Activated CD4-positive, alpha-beta memory T cell treated with anti-CD3 and anti-CD28 coated beads for 36 hours (primary cell): ENCODE measurements at regions not wholly inside any gene's neighbourhood (a gene's known extent, or its start where the extent isn't known, plus 50 kb on each side); places are given as distances from the start of the nearest gene placed in this dataset.
"Not testable (repeated sequence)": the region's sequence is repeated elsewhere in the genome, so short reads cannot be mapped to it uniquely, and the experiment has no call there.

ENCODE experiments used
- CTCF ChIA-PET: fragments of 350-600 bp; sonication (Branson Sonifier 250); formaldehyde crosslinking; loops from one replicate; lab custom pipeline; 2021; ENCODE audit warnings: antibody characterized with exemption, inconsistent platforms; lab: Charles Lee
- POLR2A ChIA-PET: fragments of 350-600 bp; sonication (Branson Sonifier 250); formaldehyde crosslinking; loops from one replicate; lab custom pipeline; 2021; ENCODE audit warnings: antibody characterized with exemption; lab: Charles Lee
- DNase-seq: peaks from one replicate; pipeline ENCODE4 v3.0.0-alpha.2; 2020
- H3K27ac Mint-ChIP-seq: one replicate; pipeline ENCODE4 v1.8.0; 2021; ENCODE audit warnings: mixed read lengths
- H3K27me3 Mint-ChIP-seq: one replicate; pipeline ENCODE4 v1.8.0; 2021; ENCODE audit warnings: mixed read lengths
- H3K36me3 Mint-ChIP-seq: one replicate; pipeline ENCODE4 v1.8.0; 2021; ENCODE audit warnings: mixed read lengths
- H3K4me1 Mint-ChIP-seq: one replicate; pipeline ENCODE4 v1.8.0; 2021; ENCODE audit warnings: low read depth, mixed read lengths
- H3K4me3 Mint-ChIP-seq: one replicate; pipeline ENCODE4 v1.8.0; 2021; ENCODE audit warnings: mild to moderate bottlenecking, mixed read lengths
- H3K9me3 Mint-ChIP-seq: one replicate; pipeline ENCODE4 v1.8.0; 2021; ENCODE audit warnings: mixed read lengths
- intact Hi-C: fragments of 100-400 bp; cut with micrococcal nuclease; formaldehyde crosslinking; loops from one replicate; pipeline ENCODE4 v1.15.1; 2023

DNA sequence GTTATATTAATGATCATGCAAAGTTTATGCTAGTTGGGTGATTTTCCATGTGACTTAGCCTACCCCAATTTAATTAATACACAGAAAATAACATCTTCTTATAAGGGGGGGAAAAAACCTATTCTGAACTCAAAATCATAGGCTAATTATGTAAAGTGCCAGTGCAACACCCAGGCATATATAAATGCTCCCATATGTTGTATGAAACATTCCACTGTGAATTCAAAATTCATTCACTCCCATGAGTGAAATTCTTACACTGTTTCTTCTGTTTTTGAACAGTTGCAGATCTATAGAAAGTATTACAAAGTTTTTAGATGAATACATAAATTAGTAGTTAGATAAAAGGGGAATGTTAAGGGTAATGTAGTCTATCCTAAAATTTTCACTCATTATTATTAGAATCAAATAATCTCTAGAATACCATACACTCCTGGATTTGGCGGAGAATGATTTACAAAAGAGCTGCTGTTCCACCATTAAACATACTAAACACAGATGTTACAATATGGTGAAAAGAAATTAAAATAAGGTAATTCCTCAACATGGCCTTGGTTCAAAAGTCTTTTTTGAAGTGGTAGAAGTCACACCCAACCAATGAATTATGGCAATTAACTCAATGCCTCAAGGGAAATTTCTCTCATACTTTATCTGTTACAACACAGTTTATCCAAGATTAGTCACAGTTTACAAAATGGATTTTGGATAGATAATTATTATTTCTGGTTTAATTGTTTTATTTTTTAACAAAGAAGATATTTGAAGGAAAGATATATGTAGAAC is 454.1 kb upstream of the FLRT2 start:
- H3K36me3 Mint-ChIP-seq = no peaks in the 10 kb centered on the region
- H3K27ac Mint-ChIP-seq = no peak overlapping the region
- no peak for DNase-seq
- H3K27me3 Mint-ChIP-seq = no peaks in the 10 kb centered on the region
- H3K4me3 Mint-ChIP-seq = no peak overlapping the region
- intact Hi-C loops = no loop called here
- H3K9me3 Mint-ChIP-seq = peaks cover 16% of the 10 kb centered on the region
- POLR2A ChIA-PET = no interaction called here
- CTCF ChIA-PET = no interaction called here
- H3K4me1 Mint-ChIP-seq = no peaks in the 10 kb centered on the region

DNA sequence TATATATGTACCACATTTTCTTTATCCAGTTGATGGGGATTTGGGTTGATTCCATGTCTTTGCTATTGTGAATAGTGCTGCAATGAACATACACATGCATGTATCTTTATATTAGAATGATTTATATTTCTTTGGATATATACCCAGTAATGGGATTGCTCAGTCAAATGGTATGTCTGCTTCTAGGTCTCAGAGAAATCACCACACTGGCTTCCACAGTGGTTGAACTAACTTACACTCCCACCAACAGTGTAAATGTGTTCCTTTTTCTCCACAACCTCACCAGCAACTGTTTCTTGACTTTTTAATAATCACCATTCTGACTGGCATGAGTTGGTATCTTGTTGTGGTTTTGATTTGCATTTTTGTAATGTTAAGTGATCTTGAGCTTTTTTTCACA is 452.2 kb upstream of the FLRT2 start:
- H3K27me3 Mint-ChIP-seq, DNase-seq, H3K4me3 Mint-ChIP-seq, POLR2A ChIA-PET, H3K27ac Mint-ChIP-seq, H3K4me1 Mint-ChIP-seq, H3K36me3 Mint-ChIP-seq, CTCF ChIA-PET, intact Hi-C loops: not testable (repeated sequence)
- H3K9me3 Mint-ChIP-seq = peaks cover 21% of the 10 kb centered on the region

DNA sequence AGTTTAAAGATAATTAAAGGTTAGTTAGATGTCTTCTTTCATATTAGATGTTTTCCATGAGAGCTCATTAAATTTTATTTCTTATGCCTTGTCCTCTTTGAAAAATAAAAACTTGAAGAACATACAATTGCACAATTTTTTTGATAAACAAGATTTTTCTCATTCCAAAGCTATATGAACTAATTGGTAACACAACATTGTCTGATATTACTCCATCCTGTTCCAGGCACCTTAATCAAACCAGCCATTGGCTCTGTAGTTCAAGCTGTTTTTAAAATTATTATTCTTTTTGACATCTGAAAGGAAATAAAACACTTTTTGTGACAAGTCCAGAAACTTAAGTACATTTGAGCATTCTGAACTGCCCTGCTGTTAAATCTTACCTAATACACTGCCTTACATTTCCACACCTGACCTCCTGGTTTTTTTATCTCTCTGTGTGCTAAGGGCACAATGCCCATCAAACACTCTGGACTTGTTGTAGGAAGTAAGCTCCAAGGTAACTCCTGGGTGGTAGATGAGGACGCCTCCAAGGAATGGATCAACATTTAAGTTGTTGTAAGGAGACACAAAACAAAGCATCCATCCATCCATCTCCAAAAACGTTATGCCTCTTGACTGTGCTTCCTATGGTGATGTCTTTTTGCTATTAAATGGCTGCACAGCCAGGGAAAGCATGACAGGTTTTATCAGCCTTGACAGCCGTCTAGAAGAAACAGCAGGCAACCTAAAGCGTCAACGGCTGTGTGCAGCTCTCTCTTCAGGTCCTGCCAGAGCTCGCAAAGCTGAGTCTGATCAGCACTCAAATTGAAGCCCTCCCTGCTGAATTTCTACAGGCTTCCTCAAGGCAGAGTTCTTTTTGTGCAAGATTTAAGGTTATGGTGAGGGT is 449.9 kb upstream of the FLRT2 start:
- Mint-ChIP-seq H3K36me3 (no peaks in the 10 kb centered on the region), H3K4me1 (no peaks in the 10 kb centered on the region), H3K4me3 (no peak overlapping the region), H3K27ac (no peak overlapping the region), H3K9me3 (peaks cover 22% of the 10 kb centered on the region), H3K27me3 (no peaks in the 10 kb centered on the region)
- POLR2A ChIA-PET = no interaction called here
- CTCF ChIA-PET = no interaction called here
- intact Hi-C loops = no loop called here
- DNase-seq = no peak

DNA sequence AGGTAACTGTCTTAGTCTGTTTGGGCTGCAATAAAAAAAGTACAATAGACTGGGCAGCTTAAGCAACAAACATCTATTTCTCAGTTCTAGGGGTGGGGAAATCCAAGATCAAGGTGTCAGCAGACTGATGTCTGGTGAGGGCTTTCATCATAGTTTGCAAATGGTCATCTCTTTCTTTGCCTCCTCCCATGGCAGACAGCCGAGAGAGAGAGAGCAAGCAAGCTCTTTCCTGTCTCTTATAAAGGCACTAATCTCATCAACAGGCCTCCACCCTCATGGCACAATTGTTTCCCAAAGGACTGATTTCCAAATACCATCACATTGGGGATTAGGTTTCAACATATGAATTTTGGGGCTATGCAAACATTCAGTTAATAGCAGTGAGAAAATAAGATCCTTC is 445.6 kb upstream of the FLRT2 start:
- H3K9me3 Mint-ChIP-seq = peaks cover 21% of the 10 kb centered on the region
- CTCF ChIA-PET = interaction anchor here (0.6 kb wide), 1 partner anchor 506 kb away, joined by 3 read pairs; no protein-coding TSS in a partner anchor
- no peak overlapping the region for H3K27ac Mint-ChIP-seq
- no peaks in the 10 kb centered on the region for H3K4me1 Mint-ChIP-seq
- H3K36me3 Mint-ChIP-seq = no peaks in the 10 kb centered on the region
- POLR2A ChIA-PET = no interaction called here
- intact Hi-C loops = no loop called here
- no peak for DNase-seq
- H3K27me3 Mint-ChIP-seq = no peaks in the 10 kb centered on the region
- H3K4me3 Mint-ChIP-seq = no peak overlapping the region

DNA sequence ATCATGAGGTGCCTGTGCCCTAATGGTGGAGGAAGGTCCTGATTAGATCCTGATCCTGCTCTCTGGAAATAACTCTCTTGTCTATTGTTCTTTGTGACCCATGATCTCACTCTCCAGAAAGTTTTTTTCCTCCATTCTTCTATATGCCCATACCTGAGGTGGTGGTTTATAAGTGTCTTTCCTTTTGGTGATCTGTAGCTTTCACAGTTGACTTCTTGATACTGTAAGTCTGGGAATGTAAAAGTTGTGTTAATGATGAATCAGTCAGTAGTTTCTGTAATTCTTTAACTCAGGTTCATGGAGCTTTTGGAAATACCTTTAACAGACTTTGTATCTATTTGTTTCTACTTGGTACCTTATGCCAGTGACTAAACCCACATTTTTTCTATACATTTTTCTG is 444.0 kb upstream of the FLRT2 start:
- Mint-ChIP-seq H3K9me3 (peaks cover 15% of the 10 kb centered on the region), H3K36me3 (no peaks in the 10 kb centered on the region), H3K27me3 (no peaks in the 10 kb centered on the region), H3K4me3 (no peak overlapping the region), H3K27ac (no peak overlapping the region), H3K4me1 (no peaks in the 10 kb centered on the region)
- POLR2A ChIA-PET = no interaction called here
- intact Hi-C loops = no loop called here
- no peak for DNase-seq
- CTCF ChIA-PET = no interaction called here

DNA sequence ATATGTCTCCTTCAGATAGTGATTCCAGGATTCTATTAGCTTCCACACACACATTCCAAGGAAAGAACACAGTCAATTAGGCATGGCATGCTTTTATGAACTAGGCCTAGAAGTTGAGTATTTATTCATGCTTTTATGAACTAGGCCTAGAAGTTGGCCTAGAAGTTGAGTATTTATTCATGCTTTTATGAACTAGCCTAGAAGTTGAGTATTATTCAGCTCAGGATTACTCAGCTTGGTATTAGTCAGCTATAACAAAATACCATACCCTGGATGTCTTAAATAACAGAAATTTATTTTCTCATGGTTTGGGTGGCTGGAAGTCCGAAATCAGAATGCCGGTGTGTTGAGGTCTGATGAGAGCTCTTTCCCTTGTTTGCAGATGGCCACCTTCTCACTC is 442.7 kb upstream of the FLRT2 start:
- Mint-ChIP-seq H3K27ac (no peak overlapping the region), H3K27me3 (no peaks in the 10 kb centered on the region), H3K36me3 (no peaks in the 10 kb centered on the region), H3K4me3 (no peak overlapping the region), H3K9me3 (peaks cover 13% of the 10 kb centered on the region), H3K4me1 (no peaks in the 10 kb centered on the region)
- ChIA-PET POLR2A (no interaction called here), CTCF (no interaction called here)
- no peak for DNase-seq
- intact Hi-C loops = no loop called here

DNA sequence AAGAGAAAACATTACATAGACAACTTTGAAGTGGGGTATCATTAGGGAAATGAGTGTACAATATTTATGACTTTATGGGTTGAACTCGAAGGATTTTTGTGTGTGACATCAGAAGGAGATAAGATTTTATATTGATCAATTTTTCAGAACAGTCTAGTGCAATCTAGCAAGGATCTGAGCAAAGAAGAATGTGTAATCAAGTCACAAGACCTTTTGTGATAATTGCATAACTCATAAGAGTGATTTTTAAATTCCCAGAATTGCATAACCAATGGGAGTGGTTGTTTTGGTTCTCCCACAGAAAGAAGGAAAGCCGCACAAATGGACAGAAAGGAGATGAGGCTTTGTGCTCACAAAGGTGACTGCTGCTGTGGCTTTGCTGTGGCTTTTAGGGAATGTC is 441.8 kb upstream of the FLRT2 start:
- H3K9me3 Mint-ChIP-seq = peaks cover 9% of the 10 kb centered on the region
- H3K4me3 Mint-ChIP-seq = no peak overlapping the region
- intact Hi-C loops = no loop called here
- DNase-seq = no peak
- H3K4me1 Mint-ChIP-seq = no peaks in the 10 kb centered on the region
- H3K27ac Mint-ChIP-seq = no peak overlapping the region
- no peaks in the 10 kb centered on the region for H3K36me3 Mint-ChIP-seq
- CTCF ChIA-PET = no interaction called here
- no peaks in the 10 kb centered on the region for H3K27me3 Mint-ChIP-seq
- POLR2A ChIA-PET = no interaction called here

DNA sequence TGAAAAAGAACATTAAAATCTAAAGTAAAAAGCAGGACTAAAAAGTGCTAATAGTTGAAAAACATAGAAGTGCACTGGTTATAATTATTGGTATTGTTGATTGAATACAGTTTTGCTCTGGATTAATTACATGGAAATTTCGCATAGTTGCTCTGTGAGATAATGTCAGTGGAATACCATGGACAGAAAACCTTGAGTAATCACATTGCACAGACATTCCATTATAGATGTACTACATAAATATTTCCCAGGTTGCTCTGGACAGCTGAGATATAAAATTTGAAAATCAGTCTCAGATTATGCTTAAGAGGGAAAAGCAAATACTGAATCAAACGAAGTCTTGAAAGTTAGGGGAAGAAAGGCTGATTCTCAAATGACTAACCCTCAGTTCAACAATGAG is 439.3 kb upstream of the FLRT2 start:
- Mint-ChIP-seq H3K36me3 (no peaks in the 10 kb centered on the region), H3K9me3 (peaks cover 12% of the 10 kb centered on the region), H3K4me1 (no peaks in the 10 kb centered on the region), H3K27me3 (no peaks in the 10 kb centered on the region), H3K27ac (no peak overlapping the region), H3K4me3 (no peak overlapping the region)
- no peak for DNase-seq
- POLR2A ChIA-PET = no interaction called here
- CTCF ChIA-PET = no interaction called here
- intact Hi-C loops = no loop called here

DNA sequence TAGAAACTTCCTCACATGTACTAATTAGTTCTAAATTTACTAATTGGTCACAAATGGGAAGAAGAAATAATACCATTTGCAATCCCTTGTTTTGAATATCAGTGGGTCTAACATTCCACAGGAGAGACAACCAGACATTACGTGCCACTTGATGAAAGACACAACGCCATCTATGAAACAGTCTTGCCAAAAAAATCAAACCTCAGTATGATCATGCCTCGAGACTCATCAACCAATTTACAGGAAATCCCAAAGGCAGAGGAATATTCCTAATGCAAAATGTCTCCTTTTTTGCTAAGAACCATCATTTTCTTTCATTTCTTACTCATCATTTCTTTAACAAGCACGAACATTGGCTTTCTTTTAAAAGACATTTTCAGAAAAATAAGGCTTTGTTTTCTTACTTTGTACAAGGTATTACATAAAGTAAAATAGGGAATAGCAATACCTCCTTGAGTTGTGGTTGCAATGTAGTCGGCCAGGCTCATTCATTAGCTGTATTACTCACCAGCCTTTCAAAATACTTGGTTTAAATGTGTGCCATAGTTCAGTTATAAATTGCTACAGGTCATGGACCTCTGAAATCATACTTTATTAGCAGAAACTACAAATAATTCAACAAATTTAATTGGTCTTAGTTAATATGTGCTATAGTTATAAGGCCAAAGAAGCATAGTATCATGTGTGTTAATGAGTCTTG is 436.2 kb upstream of the FLRT2 start:
- Mint-ChIP-seq H3K4me3 (no peak overlapping the region), H3K36me3 (no peaks in the 10 kb centered on the region), H3K9me3 (peaks cover 5% of the 10 kb centered on the region), H3K27ac (no peak overlapping the region), H3K27me3 (no peaks in the 10 kb centered on the region), H3K4me1 (no peaks in the 10 kb centered on the region)
- ChIA-PET POLR2A (no interaction called here), CTCF (no interaction called here)
- no peak for DNase-seq
- intact Hi-C loops = no loop called here

DNA sequence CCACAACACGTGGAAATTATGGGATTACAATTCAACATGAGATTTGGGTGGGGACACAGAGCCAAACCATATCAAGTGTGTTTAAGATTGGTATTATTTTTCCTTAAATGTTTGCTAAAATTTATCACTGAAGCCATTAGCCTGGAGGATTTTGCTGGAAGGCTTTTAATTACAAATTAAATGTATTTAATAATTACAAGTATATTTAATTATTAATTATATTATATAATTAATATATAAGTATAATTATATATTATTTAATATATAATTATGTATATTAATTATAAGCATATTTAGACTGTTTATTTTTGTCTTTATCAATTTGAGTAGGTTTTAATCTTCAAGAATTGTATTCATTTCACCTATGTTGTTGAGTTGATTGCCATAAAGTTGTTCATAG is 427.4 kb upstream of the FLRT2 start:
- H3K4me3 Mint-ChIP-seq = no peak overlapping the region
- no peak for DNase-seq
- no peaks in the 10 kb centered on the region for H3K36me3 Mint-ChIP-seq
- POLR2A ChIA-PET = no interaction called here
- no peak overlapping the region for H3K27ac Mint-ChIP-seq
- no peaks in the 10 kb centered on the region for H3K4me1 Mint-ChIP-seq
- H3K9me3 Mint-ChIP-seq = peaks cover 3% of the 10 kb centered on the region
- CTCF ChIA-PET = no interaction called here
- no peaks in the 10 kb centered on the region for H3K27me3 Mint-ChIP-seq
- intact Hi-C loops = no loop called here

DNA sequence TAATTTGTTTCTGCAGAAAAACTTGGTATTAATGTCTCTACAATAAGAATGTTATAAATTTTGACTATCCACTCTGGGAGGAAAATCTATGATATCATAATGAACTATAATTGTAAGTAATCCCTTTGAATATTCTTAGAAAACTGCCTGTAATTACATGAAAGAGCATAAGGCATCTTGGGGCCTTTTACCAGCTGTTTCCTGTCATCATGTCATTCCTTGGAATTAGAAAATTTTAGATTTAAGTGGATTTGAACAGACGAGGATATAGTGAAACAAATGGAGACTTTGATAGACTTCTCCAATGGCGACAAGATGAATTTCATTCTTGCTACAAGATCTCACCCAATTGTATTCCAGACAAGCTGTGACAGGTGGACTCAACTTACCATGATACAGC is 423.4 kb upstream of the FLRT2 start:
- H3K9me3 Mint-ChIP-seq = peaks cover 5% of the 10 kb centered on the region
- H3K4me3 Mint-ChIP-seq = no peak overlapping the region
- H3K4me1 Mint-ChIP-seq = no peaks in the 10 kb centered on the region
- no peaks in the 10 kb centered on the region for H3K36me3 Mint-ChIP-seq
- ChIA-PET POLR2A (no interaction called here), CTCF (no interaction called here)
- H3K27me3 Mint-ChIP-seq = no peaks in the 10 kb centered on the region
- no peak for DNase-seq
- intact Hi-C loops = no loop called here
- H3K27ac Mint-ChIP-seq = no peak overlapping the region

DNA sequence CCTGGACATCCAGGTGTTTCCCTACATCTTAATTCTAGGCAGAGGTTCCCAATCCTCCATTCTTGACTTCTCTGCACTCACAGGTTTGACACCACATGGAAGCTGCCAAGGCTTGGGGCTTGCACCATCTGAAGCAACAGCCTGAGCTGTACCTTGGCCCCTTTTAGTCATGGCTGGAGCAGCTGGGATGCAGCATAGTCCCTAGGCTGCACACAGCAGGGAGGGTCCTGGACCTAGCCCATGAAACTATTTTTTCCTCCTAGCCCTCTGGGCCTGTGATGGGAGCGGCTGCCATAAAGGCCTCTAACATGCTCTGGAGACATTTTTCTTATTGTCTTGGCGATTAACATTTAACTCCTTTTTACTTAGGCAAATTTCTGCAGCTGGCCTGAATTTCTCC is 417.2 kb upstream of the FLRT2 start:
- H3K4me1 Mint-ChIP-seq = no peaks in the 10 kb centered on the region
- no peak for DNase-seq
- no peak overlapping the region for H3K27ac Mint-ChIP-seq
- POLR2A ChIA-PET = no interaction called here
- H3K27me3 Mint-ChIP-seq = no peaks in the 10 kb centered on the region
- CTCF ChIA-PET = no interaction called here
- peaks cover 26% of the 10 kb centered on the region for H3K9me3 Mint-ChIP-seq
- intact Hi-C loops = no loop called here
- no peak overlapping the region for H3K4me3 Mint-ChIP-seq
- no peaks in the 10 kb centered on the region for H3K36me3 Mint-ChIP-seq
